ENCODE measurements at regions not wholly inside any gene's neighbourhood (a gene's known extent, or its start where the extent isn't known, plus 50 kb on each side); places are given as distances from the start of the nearest gene placed in this dataset.
A peak's percentile ranks its signal among the peaks of the same experiment; 100 is the strongest.

DNA sequence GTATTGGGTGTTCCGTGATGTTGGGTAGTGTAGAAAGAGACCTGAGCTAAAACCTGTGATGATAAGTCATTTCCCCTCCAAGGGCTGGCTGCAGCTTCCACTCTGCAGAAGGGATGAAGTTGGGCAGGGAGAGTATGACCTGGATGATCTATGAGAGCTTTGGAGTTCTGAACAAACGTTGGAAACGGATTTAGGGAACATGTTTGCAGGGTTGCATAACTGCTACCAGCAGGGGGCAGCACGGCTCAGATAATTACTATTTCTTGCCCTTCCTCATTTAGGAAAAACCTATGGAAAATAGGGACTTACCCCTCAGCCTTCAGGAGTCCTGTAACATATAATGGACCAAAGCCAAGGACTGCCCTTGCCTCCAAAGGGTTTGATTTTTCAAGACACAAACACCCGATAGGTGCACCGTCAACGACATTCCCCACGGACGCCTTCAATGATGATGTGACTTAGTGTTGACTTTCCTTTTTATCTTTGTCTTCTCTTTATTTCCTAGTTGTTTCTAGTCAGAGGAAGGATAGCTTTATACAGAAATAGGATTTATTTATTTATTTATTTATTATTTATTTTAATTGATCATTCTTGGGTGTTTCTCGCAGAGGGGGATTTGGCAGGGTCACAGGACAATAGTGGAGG is 164.9 kb upstream of the SASH1 start:
- DNase-seq (ENCODE audit: extremely low spot score): peak; percentile 22
- POLR2A ChIA-PET: no interaction called here
- TF ChIP-seq, protein P1, sequence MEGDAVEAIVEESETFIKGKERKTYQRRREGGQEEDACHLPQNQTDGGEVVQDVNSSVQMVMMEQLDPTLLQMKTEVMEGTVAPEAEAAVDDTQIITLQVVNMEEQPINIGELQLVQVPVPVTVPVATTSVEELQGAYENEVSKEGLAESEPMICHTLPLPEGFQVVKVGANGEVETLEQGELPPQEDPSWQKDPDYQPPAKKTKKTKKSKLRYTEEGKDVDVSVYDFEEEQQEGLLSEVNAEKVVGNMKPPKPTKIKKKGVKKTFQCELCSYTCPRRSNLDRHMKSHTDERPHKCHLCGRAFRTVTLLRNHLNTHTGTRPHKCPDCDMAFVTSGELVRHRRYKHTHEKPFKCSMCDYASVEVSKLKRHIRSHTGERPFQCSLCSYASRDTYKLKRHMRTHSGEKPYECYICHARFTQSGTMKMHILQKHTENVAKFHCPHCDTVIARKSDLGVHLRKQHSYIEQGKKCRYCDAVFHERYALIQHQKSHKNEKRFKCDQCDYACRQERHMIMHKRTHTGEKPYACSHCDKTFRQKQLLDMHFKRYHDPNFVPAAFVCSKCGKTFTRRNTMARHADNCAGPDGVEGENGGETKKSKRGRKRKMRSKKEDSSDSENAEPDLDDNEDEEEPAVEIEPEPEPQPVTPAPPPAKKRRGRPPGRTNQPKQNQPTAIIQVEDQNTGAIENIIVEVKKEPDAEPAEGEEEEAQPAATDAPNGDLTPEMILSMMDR (IDR thresholded peaks at IDR 0.05; ENCODE audit: control extremely low read depth, extremely low read depth, low read depth, missing control alignments): peak; percentile 67
- CTCF ChIA-PET: interaction anchor here (0.6 to 2.7 kb wide), 27 partner anchors 9 to 688 kb away, joined by 3 to 26 read pairs (median 5); no protein-coding TSS in a partner anchor

DNA sequence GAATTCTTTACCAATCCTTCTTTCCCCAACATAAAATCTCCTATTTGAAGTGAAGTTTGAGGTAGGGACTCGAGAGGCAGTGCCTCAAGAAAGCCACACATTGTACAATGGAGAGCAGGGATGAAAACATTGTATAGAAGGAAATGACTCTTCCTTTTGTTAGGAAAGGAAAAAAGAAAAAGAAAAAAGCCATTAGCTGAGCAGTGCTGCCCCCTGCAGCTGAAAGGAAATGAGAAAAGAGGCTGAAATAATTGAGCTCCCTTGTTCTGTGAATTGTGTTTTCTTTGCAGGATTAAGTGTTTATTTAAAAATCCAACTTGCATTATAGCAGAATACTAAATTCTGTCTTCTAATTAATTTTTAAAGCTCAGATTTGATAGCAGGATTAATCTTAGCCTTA is 162.9 kb upstream of the SASH1 start:
- peak; percentile 19 for DNase-seq (ENCODE audit: extremely low spot score)
- TF ChIP-seq, protein P1 (IDR thresholded peaks at IDR 0.05; ENCODE audit: control extremely low read depth, extremely low read depth, low read depth, missing control alignments): peak; percentile 34
- CTCF ChIA-PET: interaction anchor here (0.6 to 2.3 kb wide), 11 partner anchors 9 to 790 kb away, joined by 3 to 12 read pairs (median 4); no protein-coding TSS in a partner anchor
- POLR2A ChIA-PET: no interaction called here

DNA sequence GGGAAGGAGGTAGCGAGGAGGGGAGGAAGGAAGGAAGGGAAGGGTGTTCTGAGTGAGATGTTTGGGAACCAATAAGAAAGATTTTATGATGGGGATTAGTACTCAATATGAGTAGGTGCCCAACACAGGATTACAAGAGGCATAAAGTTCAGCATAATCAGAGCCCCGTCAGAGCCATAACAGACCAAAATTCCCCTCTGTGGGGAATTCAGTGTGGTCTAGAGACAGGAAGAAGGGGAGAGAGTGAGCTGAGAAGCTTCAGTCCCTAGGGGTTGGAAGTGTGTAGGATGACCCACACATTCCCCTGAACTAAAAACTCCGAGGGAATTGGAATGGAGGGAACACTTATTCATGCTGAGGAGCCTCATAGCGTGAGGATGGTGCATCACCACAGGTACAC is 160.3 kb upstream of the SASH1 start:
- CTCF ChIA-PET: no interaction called here
- POLR2A ChIA-PET: no interaction called here

DNA sequence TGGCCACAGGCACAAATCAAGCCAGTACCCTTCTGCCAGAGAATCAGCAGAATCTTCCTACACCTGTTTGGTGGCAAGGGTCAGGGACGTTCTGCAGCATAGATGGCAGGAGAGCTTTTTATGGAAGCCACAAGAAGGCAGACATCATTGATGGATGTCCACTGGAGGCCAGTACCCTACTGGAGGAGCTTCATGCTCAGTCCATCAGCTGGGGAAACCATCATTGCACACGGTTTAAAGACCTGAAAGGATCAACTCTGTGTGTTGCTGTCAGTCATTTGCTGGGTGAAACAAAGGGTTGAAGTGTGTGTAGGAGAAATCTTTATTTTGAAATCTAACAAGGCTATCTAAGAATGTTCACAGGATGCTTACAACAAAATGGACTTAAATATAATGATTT is 158.9 kb upstream of the SASH1 start:
- CTCF ChIA-PET: no interaction called here
- no peak for DNase-seq (ENCODE audit: extremely low spot score)
- TF ChIP-seq, protein P1 (IDR thresholded peaks at IDR 0.05; ENCODE audit: control extremely low read depth, extremely low read depth, low read depth, missing control alignments): no peak
- POLR2A ChIA-PET: no interaction called here

More for the DNA sequence above, 160.3 kb upstream of the SASH1 start:
- TF ChIP-seq, protein P1 (IDR thresholded peaks at IDR 0.05; ENCODE audit: control extremely low read depth, extremely low read depth, low read depth, missing control alignments): no peak
- no peak for DNase-seq (ENCODE audit: extremely low spot score)

DNA sequence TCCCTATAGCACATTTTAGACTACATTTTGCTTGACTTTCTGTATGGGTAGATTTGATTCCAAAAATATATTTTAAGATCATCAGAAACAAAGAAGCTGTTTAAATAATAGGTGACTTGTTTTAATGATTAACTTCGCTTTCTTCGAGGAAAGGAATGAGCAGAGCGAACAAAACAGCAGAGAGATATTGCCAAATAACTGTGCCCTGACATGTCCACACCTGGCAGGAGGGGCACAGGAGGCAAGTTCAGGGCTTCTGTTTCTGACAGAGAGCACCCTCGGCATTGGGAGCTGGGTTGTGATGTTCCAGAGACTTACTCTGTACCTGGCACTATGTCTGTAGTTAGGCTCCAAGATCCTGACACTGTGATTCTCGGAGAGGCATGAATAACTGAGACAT is 155.7 kb upstream of the SASH1 start:
- no peak for DNase-seq (ENCODE audit: extremely low spot score)
- TF ChIP-seq, protein P1 (IDR thresholded peaks at IDR 0.05; ENCODE audit: control extremely low read depth, extremely low read depth, low read depth, missing control alignments): no peak
- ChIA-PET POLR2A (no interaction called here), CTCF (interaction anchor here (4.2 kb wide), 1 partner anchor 10 kb away, joined by 21 read pairs; no protein-coding TSS in a partner anchor)

DNA sequence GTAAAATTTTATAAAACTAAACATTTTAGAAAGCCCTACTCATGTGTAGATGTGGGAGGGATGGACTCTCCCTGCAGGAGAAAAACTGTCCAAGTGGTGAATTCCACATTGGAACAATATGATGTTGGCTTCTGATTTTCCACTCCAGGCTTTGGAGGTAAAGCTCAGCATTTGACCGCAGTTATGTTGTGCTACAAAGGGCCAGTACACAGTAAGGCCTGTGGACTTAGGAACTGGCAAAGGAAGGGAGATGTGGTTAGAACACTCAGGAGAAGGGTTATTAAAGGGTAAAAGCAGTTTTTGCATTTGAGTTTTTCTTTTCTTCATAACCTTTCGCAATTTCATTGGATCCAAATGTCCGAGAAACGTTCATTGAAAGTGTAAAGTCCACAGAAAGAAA is 150.3 kb upstream of the SASH1 start:
- TF ChIP-seq, protein P1 (IDR thresholded peaks at IDR 0.05; ENCODE audit: control extremely low read depth, extremely low read depth, low read depth, missing control alignments): no peak
- no peak for DNase-seq (ENCODE audit: extremely low spot score)
- ChIA-PET CTCF (interaction anchor here (1.2 to 1.4 kb wide), 2 partner anchors 10 to 12 kb away, joined by 3 to 6 read pairs; no protein-coding TSS in a partner anchor), POLR2A (no interaction called here)

All from GM10248 (cell line).